ENCODE measurements at regions not wholly inside any gene's neighbourhood (a gene's known extent, or its start where the extent isn't known, plus 50 kb on each side); places are given as distances from the start of the nearest gene placed in this dataset.

- TF ChIP-seq POLR2A (IDR thresholded peaks at IDR 0.05; ENCODE audit: extremely low read depth, insufficient read length): no peak
- peak; percentile 2 for TF ChIP-seq CTCF (IDR thresholded peaks at IDR 0.05; ENCODE audit: low read depth, low read length)
Measured at GRCh38 chr13:34421347-34421719, 520.7 kb upstream of the NBEA start.
